ENCODE measurements at regions not wholly inside any gene's neighbourhood (a gene's known extent, or its start where the extent isn't known, plus 50 kb on each side); places are given as distances from the start of the nearest gene placed in this dataset.

DNA sequence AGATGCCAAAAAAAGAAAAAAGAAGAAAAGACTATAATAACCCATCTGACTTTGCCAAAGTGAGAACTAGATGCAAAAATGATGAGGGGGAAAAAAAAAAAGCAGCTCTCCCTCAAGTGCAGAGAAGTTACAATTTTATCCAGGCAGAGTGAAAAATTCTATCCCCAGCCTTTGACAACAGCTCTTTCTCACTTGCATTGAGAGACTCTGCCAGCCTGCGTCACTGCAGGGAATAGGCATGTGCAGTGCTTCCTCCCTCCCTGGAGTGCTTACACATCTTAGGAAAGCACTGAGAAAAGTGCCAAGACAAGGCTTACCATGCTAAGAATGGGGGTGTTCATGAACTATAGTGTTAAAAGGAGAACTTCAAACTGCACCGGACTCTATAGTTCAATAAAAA is 418.6 kb upstream of the TYRP1 start:
- no peak for TF ChIP-seq POLR2A (IDR thresholded peaks at IDR 0.05)
- TF ChIP-seq, protein P1, sequence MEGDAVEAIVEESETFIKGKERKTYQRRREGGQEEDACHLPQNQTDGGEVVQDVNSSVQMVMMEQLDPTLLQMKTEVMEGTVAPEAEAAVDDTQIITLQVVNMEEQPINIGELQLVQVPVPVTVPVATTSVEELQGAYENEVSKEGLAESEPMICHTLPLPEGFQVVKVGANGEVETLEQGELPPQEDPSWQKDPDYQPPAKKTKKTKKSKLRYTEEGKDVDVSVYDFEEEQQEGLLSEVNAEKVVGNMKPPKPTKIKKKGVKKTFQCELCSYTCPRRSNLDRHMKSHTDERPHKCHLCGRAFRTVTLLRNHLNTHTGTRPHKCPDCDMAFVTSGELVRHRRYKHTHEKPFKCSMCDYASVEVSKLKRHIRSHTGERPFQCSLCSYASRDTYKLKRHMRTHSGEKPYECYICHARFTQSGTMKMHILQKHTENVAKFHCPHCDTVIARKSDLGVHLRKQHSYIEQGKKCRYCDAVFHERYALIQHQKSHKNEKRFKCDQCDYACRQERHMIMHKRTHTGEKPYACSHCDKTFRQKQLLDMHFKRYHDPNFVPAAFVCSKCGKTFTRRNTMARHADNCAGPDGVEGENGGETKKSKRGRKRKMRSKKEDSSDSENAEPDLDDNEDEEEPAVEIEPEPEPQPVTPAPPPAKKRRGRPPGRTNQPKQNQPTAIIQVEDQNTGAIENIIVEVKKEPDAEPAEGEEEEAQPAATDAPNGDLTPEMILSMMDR (IDR thresholded peaks at IDR 0.05): no peak
